GM12892 (cell line): ENCODE measurements at regions not wholly inside any gene's neighbourhood (a gene's known extent, or its start where the extent isn't known, plus 50 kb on each side); places are given as distances from the start of the nearest gene placed in this dataset.

ENCODE experiments used
- POLR2A ChIP-seq: IDR thresholded peaks from 2 replicates; pipeline ENCODE4 v1.6.1; 2011; ENCODE audit warnings: low read depth, low read length, control low read depth
- POLR2AphosphoS5 ChIP-seq: IDR thresholded peaks from 2 replicates; pipeline ENCODE4 v1.6.1; 2011; ENCODE audit warnings: low read depth, low read length, control low read depth
- TAF1 ChIP-seq: IDR thresholded peaks from 2 replicates; pipeline ENCODE4 v1.6.1; 2011; ENCODE audit warnings: low read depth, mild to moderate bottlenecking, control low read depth, low read length, borderline replicate concordance

- TF ChIP-seq POLR2A (no peak), POLR2AphosphoS5 (no peak), TAF1 (no peak)
These were observed 73.8 kb downstream of the SYNE3 start for GRCh38 chr14:95442633-95443021.
